Bronchial epithelial cell (primary cell): ENCODE measurements at regions not wholly inside any gene's neighbourhood (a gene's known extent, or its start where the extent isn't known, plus 50 kb on each side); places are given as distances from the start of the nearest gene placed in this dataset.
A peak's percentile ranks its signal among the peaks of the same experiment; 100 is the strongest.

Source experiments
- DNase-seq: peaks from one replicate; pipeline ENCODE4 v3.0.0-alpha.2; 2010; ENCODE audit warnings: low read depth
- FAIRE-seq: peaks from 2 replicates; lab custom pipeline; 2011; peaks lifted over from hg19 to GRCh38; lab: Jason Lieb, UNC
- H3K27me3 ChIP-seq: 2 replicates; pipeline ENCODE4 v1.5.1; 2011; ENCODE audit warnings: low read length; ENCODE audit not compliant: control insufficient read depth, insufficient read depth
- H3K36me3 ChIP-seq: 2 replicates; pipeline ENCODE4 v1.5.1; 2011; ENCODE audit warnings: low read length; ENCODE audit not compliant: control insufficient read depth, insufficient read depth
- H3K4me3 ChIP-seq: 2 replicates; pipeline ENCODE4 v1.5.1; 2011; ENCODE audit warnings: mild to moderate bottlenecking, low read depth, low read length, control low read depth
- TF ChIP-seq, protein P1 (sequence below): IDR thresholded peaks from 2 replicates; pipeline ENCODE4 v1.5.1; 2011; ENCODE audit warnings: mild to moderate bottlenecking, moderate library complexity, low read length, control low read depth, inconsistent platforms; ENCODE audit not compliant: insufficient read depth, severe bottlenecking

DNA sequence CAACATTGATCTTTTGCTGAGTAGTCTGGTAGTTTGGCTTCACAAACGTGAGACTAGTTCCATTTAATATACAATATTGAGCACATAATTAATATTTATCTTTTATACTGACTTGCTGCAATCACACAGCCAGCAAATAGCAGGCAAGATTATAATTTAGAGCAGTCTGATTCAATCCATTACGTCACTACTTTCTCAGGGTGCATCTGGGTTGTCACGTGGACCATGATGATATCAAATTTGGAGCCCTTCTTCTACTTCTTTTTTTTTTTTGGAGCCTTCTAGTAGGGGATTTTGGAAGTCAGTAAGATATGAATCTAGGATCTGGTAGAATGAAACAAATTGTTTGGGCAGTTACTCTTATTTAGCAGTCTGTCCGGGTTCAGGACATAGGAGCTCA is 100.6 kb upstream of the SLC5A9 start:
- H3K4me3 ChIP-seq: no peak overlapping the region
- no peaks in the 10 kb centered on the region for H3K36me3 ChIP-seq
- DNase-seq (no peak), FAIRE-seq (no peak)
- TF ChIP-seq, protein P1, sequence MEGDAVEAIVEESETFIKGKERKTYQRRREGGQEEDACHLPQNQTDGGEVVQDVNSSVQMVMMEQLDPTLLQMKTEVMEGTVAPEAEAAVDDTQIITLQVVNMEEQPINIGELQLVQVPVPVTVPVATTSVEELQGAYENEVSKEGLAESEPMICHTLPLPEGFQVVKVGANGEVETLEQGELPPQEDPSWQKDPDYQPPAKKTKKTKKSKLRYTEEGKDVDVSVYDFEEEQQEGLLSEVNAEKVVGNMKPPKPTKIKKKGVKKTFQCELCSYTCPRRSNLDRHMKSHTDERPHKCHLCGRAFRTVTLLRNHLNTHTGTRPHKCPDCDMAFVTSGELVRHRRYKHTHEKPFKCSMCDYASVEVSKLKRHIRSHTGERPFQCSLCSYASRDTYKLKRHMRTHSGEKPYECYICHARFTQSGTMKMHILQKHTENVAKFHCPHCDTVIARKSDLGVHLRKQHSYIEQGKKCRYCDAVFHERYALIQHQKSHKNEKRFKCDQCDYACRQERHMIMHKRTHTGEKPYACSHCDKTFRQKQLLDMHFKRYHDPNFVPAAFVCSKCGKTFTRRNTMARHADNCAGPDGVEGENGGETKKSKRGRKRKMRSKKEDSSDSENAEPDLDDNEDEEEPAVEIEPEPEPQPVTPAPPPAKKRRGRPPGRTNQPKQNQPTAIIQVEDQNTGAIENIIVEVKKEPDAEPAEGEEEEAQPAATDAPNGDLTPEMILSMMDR: no peak
- no peaks in the 10 kb centered on the region for H3K27me3 ChIP-seq

DNA sequence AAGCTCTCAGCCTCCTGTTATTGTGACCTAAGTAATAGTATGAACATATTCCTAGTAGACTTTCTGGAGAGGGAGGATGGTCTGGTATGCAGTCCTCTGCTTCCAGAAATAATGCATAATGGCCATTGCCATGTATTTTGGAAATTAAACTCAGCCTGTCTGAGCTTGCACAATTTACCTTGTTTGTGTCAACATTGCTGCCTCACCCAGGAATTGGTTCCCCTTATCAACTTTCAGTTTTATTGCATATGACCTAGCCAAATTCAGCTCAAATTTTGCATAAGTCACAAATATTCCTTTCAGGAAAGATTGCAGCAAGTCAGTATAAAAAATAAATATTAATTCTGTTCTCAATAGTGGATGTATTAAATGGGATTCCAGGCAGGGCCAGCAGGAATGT is 101.9 kb upstream of the SLC5A9 start:
- DNase-seq: no peak
- TF ChIP-seq, protein P1: no peak
- Histone ChIP-seq H3K4me3 (no peak overlapping the region), H3K36me3 (no peaks in the 10 kb centered on the region), H3K27me3 (no peaks in the 10 kb centered on the region)
- no peak for FAIRE-seq

DNA sequence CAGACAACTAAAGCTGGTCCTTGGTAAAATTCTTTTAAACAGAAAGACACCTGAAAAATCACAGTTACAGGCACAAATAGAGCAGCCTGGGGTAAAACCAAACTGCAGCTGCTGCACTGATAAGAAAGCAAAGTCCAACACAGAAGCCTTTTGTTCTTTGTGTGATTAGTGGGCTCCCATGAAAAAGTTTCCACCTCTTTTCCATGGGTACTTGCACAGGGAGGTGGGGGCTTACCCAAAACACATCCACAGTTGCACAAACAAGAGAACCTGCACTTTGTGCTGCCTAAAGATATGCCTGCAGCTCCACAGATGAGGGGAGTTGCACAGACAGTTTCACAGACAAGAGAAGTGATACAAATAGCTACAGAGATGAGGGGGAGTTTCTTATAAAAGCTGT is 106.7 kb upstream of the SLC5A9 start:
- Histone ChIP-seq H3K27me3 (no peaks in the 10 kb centered on the region), H3K36me3 (no peaks in the 10 kb centered on the region), H3K4me3 (no peak overlapping the region)
- FAIRE-seq (no peak), DNase-seq (no peak)
- TF ChIP-seq, protein P1: no peak

DNA sequence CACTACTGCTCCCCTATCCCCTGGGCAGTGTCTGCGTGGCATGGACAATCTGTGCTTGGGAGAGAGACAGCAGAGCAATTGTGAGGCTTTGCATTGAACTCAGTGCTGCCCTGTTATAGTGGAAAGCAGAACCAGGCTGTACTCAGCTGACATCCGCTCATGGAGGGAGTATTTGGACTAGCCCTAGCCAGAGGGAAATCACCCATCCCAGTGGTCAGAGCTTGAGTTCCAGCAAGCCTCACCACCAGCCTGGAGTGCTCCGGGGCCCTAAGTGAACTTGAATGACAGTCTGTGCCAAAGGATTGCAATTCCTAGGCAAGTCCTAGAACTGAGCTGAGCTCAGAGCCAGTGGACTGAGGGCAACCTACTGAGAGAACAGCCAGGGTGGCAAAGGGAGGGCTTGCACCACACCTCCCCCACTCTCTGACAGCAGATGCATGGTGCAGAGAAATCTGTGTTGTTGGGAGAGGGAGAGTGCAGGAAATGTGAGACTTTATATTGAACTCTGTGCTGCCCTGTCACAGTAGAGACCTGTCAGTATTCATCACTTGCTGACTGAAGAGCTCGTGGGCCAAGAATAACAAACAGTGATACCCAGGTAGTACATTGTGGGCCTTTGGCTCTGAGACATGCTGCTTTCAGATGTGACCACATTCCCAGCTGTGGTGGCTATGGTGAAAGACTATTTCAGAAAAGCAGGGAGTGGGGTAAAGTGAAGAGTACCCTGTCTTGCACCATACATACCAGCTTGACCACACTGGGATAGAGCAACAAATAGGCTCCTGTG is 107.7 kb upstream of the SLC5A9 start:
- TF ChIP-seq, protein P1: no peak
- FAIRE-seq (no peak), DNase-seq (no peak)
- no peaks in the 10 kb centered on the region for H3K27me3 ChIP-seq
- no peaks in the 10 kb centered on the region for H3K36me3 ChIP-seq
- H3K4me3 ChIP-seq: no peak overlapping the region

DNA sequence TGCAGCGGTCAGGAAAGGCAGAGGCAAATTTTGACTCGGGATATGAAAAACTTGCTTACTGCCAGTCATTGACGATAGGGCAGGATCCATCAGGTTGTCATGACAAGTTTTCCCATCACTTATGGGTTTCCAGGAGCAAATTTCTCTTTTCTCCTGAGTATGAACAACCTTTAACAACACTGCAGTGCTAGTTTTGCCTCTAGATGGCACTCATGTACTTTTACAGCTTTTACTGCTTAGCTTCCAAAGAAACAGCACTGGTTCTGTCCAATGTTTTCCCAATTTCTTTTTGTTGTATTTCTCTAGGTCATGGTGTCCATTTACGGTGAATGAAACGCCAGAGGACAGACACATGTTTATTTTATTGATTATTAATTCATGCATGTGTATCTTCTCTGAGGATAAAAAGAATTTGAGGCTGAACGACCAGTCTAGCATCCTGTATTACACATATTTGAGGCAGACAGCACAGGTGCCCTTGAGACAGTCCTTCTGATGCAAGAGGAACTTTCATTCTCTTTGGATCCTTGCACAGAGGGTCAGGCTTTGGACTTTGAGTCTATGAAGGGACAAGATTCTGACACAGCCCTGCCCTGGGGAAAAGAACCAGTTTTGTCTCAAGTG is 112.3 kb upstream of the TRABD2B start:
- Histone ChIP-seq H3K4me3 (no peak overlapping the region), H3K27me3 (no peaks in the 10 kb centered on the region), H3K36me3 (no peaks in the 10 kb centered on the region)
- peak; percentile 55 for DNase-seq
- TF ChIP-seq, protein P1: peak; percentile 81
- FAIRE-seq: no peak
